Lower leg skin (tissue), 4 donors: ENCODE measurements at regions not wholly inside any gene's neighbourhood (a gene's known extent, or its start where the extent isn't known, plus 50 kb on each side); places are given as distances from the start of the nearest gene placed in this dataset.

Source experiments
- DNase-seq, 2 donors: peaks; one replicate each; pipeline ENCODE4 v3.0.0-alpha.2; 2019; ENCODE audit warnings: low spot score in 2 of 2
- H3K4me3 ChIP-seq: fragments of 200-600 bp; sonication (generic); 2 replicates; pipeline ENCODE4 v1.5.1; 2017; ENCODE audit warnings: mild to moderate bottlenecking, low read depth; ENCODE audit not compliant: poor library complexity, severe bottlenecking
- POLR2A ChIP-seq, 2 donors: fragments of 450-650 bp; IDR thresholded peaks; one replicate each; pipeline ENCODE4 v1.6.1; 2016 to 2017; ENCODE audit warnings: antibody characterized with exemption in 2 of 2, mild to moderate bottlenecking in 1 of 2, moderate library complexity in 1 of 2
- WGBS, 2 donors: methylation state at CpG; one replicate each; pipeline ENCODE4 v1.1.5; 2018; 5-methylcytosine and 5-hydroxymethylcytosine counted together
- intact Hi-C: fragments of 100-400 bp; cut with DNase I; formaldehyde crosslinking; loops from one replicate; pipeline ENCODE4 v1.15.0; 2023; ENCODE audit warnings: low total_unique reads
- TF ChIP-seq, protein P1 (sequence below), 3 donors: fragments of 450-650 bp; IDR thresholded peaks; one replicate each; pipeline ENCODE4 v1.5.1; 2016; ENCODE audit warnings: antibody characterized with exemption in 3 of 3, mild to moderate bottlenecking in 3 of 3, moderate library complexity in 2 of 3

DNA sequence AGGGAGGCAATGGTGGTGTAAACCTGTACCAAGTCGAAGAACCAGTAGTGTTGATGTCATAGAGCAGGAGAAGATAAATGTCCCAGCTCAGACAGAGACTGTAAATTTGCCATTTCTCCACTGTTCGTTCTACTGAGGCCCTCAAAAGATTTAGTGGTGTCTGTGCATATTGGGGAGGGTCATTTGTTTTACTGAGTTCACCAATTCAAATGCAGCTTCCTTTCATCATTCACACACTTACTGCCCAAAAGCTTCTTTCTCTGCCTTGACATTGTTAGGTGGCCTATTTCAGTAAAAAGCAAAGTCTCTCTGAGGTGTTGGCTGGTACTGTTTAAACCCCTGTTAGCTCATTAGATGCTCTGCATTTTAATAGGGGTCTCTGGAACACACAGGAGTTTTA is 86.2 kb upstream of the EDNRB start:
- intact Hi-C loops = no loop called here
- TF ChIP-seq POLR2A (IDR thresholded peaks at IDR 0.05) = no peak
- TF ChIP-seq, protein P1, sequence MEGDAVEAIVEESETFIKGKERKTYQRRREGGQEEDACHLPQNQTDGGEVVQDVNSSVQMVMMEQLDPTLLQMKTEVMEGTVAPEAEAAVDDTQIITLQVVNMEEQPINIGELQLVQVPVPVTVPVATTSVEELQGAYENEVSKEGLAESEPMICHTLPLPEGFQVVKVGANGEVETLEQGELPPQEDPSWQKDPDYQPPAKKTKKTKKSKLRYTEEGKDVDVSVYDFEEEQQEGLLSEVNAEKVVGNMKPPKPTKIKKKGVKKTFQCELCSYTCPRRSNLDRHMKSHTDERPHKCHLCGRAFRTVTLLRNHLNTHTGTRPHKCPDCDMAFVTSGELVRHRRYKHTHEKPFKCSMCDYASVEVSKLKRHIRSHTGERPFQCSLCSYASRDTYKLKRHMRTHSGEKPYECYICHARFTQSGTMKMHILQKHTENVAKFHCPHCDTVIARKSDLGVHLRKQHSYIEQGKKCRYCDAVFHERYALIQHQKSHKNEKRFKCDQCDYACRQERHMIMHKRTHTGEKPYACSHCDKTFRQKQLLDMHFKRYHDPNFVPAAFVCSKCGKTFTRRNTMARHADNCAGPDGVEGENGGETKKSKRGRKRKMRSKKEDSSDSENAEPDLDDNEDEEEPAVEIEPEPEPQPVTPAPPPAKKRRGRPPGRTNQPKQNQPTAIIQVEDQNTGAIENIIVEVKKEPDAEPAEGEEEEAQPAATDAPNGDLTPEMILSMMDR (IDR thresholded peaks at IDR 0.05) = no peak
- 65 to 68% methylated on average over 2 of the region's 2 CpGs for whole genome bisulfite sequencing, 2 donors
- no peak for DNase-seq
- no peak overlapping the region for H3K4me3 ChIP-seq

- intact Hi-C loops = no loop called here
- no peak for DNase-seq
- TF ChIP-seq, protein P1 (IDR thresholded peaks at IDR 0.05) = no peak
- TF ChIP-seq POLR2A (IDR thresholded peaks at IDR 0.05) = no peak
- H3K4me3 ChIP-seq = no peak overlapping the region
Observed at GRCh38 chr13:77999746-78000145, 81.1 kb upstream of the EDNRB start.

DNA sequence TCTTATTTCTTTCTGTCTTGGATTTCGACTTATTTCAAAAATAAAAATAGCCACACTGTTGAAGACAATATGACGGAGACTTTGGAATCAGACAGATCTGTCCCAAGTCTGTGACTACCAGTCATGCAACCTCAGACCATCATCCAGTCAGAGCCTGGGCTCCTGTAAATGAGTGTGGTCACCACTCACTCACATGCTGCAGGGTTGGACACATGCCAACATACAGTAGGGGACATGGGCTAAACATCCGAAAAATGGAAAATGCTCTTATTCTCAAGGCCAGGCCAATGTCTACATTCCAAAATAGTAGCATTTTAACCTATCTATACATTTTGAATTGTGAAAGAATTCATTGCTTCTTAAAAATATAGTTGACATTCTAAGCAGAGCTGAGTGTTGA is 75.5 kb upstream of the EDNRB start:
- no peak for DNase-seq
- 83 to 88% methylated on average over 3 of the region's 3 CpGs for WGBS, 2 donors
- intact Hi-C loops = no loop called here
- H3K4me3 ChIP-seq = no peak overlapping the region
- TF ChIP-seq, protein P1 (IDR thresholded peaks at IDR 0.05) = no peak
- TF ChIP-seq POLR2A (IDR thresholded peaks at IDR 0.05) = no peak

- WGBS, 2 donors = 47 to 55% methylated on average over 4 of the region's 4 CpGs
- TF ChIP-seq POLR2A (IDR thresholded peaks at IDR 0.05) = no peak
- TF ChIP-seq, protein P1 (IDR thresholded peaks at IDR 0.05) = no peak
- intact Hi-C loops = no loop called here
- no peak overlapping the region for H3K4me3 ChIP-seq
- no peak for DNase-seq
Observed at GRCh38 chr13:77991003-77991402, 72.4 kb upstream of the EDNRB start.

DNA sequence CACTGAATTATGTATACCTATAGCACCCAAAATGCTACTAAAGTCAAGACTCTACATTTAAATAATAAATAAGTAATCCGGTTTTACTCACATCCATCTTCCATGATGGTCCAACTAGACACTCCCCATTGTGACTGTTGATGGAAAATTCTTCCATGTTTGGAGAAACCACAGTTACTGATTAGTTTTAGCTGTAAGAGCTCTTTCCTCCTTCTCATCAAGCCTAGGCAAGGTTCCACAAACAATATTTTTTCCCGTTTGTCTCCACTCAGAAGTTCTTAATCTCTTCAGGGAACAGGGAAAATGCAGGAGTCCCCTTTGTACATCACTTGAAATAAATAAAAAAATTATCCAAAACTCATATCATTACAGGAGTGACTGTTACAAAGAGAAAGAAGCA is 70.7 kb upstream of the EDNRB start:
- DNase-seq = no peak
- TF ChIP-seq POLR2A (IDR thresholded peaks at IDR 0.05) = no peak
- TF ChIP-seq, protein P1 (IDR thresholded peaks at IDR 0.05) = no peak
- WGBS, 2 donors = 40 to 66% methylated on average over 2 of the region's 2 CpGs
- intact Hi-C loops = no loop called here
- no peak overlapping the region for H3K4me3 ChIP-seq

GRCh38 chr13:77988355-77988754 is 69.7 kb upstream of the EDNRB start:
- H3K4me3 ChIP-seq = no peak overlapping the region
- no peak for TF ChIP-seq POLR2A (IDR thresholded peaks at IDR 0.05)
- TF ChIP-seq, protein P1 (IDR thresholded peaks at IDR 0.05) = no peak
- DNase-seq = no peak
- WGBS, 2 donors = 82 to 86% methylated on average over 2 of the region's 2 CpGs
- intact Hi-C loops = no loop called here
